Epithelial cell of esophagus (primary cell): ENCODE measurements at regions not wholly inside any gene's neighbourhood (a gene's known extent, or its start where the extent isn't known, plus 50 kb on each side); places are given as distances from the start of the nearest gene placed in this dataset.

ENCODE experiments used
- DNase-seq: peaks from one replicate; pipeline ENCODE4 v3.0.0; 2010; ENCODE audit warnings: low read depth
- H3K4me3 ChIP-seq: 2 replicates; pipeline ENCODE4 v1.5.1; 2011; ENCODE audit warnings: mild to moderate bottlenecking, low read length, control low read depth
- CTCF ChIP-seq: IDR thresholded peaks from 2 replicates; pipeline ENCODE4 v1.5.1; 2011; ENCODE audit warnings: low read depth, mild to moderate bottlenecking, low read length, control low read depth, inconsistent platforms; ENCODE audit not compliant: insufficient read depth; ENCODE audit errors: missing control alignments

DNA sequence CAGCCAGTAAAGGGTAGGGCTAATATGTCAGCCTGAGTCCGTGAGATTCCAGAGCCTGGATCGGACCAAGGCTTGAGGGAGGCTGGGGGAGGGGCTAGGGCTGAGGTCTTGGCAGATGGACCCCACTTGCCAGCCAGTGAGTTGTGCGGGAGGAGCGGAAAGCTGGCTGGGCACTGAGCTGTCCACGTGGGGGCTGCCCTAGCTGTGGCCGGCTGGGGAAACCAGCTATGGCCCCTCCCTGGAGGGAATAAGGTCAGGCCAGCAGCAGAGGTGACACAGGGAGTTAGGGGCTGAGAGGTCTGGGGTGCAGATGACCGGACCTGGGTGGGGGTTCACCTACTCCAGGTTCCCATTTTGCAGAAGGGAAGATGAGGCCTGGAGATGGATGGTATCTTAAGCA lies 77.3 kb downstream of the UNCX start:
- no peak for TF ChIP-seq CTCF
- no peak for DNase-seq
- no peak overlapping the region for H3K4me3 ChIP-seq

DNA sequence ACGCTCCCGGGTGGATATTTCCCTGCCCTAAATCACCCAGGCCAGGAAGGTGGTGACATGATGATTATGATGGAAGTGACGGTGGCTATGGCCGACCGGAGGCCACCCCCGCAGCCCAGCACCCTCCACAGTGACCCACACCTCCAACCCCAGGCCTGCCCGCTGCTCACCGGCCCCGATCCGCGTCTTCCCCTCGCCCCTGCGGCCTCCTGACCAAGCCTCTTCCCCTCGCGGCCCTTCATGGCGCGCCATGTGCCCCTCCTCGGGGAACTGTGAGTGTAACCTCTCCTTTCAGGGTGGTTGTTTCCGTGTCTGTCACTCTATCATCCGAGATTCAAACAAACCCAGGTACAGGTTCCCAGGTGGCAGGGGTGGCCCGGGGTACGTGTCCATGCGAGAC lies 78.3 kb downstream of the UNCX start:
- TF ChIP-seq CTCF: no peak
- H3K4me3 ChIP-seq: no peak overlapping the region
- DNase-seq: no peak

GRCh38 chr7:1311406-1312135 lies 78.9 kb downstream of the UNCX start:
- no peak overlapping the region for H3K4me3 ChIP-seq
- no peak for DNase-seq
- no peak for TF ChIP-seq CTCF

DNA sequence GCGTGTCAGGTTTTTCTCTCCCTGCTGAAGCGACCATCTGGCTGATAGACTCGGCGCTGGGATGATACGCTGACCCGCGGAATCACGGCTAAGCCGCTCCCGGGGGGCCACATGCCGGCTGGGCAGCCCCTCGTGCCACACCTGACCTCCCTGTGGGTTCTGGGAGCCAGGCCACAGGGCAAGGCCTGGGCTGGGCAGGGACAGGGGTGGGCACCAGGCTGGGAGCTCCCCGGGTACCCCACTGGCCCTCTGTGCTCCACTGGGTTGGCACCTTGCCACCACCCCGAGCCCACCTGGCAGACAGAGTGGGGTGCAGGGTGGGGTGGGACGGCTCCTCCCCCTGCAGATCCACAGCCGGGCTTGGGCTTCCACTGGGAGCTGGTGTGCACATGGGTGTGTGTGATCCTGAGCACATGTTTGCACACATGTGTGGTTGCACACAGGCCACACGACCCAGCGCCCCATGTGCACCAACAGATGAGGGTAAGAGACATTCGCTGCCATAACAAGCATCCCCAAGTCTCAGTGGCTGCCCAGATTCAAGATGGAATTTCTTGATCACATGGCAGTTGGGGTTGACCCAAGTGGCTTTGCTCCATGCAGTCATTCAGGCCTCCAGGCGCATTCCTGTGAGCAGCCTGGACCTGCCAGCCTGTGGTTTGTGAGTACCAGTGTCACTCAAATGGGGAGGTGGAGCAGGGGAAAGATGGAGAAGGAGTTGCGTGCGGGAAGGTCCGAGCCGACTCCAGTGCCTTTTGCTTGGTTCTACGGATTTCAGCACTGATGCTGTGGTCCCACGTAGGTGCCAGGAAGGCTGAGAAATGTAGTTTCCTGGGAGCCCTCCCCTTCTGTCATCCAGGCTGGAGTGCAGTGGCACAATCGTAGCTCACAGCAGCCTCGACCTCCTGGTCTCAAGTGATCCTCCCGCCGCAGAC lies 79.7 kb downstream of the UNCX start:
- no peak for TF ChIP-seq CTCF
- no peak overlapping the region for H3K4me3 ChIP-seq
- peak; percentile 8 for DNase-seq

DNA sequence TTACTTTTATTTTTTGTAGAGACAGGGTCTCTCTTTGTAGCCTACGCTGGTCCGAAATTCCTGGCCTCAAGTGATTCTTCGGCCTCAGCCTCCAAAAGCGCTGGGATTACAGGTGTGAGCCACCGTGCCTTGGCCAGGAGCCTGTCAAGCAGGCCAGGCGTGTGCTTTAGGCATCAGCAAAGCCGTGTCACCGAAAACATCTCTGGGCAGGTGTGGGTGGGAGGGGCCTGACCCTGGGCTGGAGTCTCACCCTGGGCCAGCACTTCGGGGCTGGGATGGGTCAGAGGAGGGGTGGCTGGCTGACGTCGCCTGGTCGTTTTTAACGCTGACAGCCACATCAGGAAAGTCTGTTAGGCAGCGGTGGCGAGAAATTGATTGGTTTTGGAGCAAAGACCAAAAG lies 80.9 kb downstream of the UNCX start:
- no peak for DNase-seq
- TF ChIP-seq CTCF: no peak

DNA sequence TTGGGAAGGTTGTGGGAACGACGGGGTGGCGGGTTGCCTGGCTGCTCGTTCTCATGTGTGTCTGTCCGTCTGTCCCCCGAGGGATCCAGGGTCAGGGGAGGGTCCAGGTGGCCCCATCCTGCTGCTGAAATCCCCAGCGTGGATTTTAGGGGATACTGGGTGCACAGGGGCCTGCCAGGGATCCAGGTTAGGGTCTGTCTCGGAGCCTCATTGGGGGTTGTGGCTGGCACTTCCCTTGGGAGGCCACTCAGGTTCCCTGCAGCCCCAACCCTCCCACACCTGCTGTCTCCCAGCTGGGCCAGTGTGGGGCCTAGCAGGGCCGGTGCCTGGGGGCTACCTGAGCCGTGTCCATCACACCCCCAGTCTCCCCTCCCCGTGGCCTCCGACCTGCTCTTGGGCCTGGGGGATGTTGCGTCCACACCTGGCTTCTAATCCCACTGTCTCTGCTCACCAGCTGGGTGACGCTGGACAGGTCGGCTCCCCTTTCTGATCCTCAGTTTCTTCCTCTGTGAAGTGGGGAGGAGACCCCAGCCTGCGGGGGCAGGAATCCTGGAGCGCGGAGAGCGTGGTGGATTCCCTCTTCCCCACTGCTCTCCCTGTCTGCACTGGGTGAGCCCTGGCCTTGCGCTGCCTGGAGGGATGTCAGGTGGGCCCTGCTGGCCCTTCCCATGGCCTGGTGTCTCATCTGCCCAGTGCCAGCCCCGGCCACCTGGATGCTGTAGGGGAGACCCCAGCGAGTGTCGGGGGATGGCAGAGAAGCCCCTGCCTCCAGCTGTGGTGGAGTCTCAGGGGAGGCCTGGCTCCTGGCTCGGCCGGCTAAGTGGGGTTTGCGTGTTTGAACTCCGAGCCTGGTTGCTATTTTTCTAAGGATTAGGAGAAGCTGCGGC lies 81.6 kb downstream of the UNCX start:
- no peak overlapping the region for H3K4me3 ChIP-seq
- no peak for DNase-seq
- no peak for TF ChIP-seq CTCF

More for the DNA sequence above, 80.9 kb downstream of the UNCX start:
- H3K4me3 ChIP-seq: no peak overlapping the region
